ENCODE measurements at regions not wholly inside any gene's neighbourhood (a gene's known extent, or its start where the extent isn't known, plus 50 kb on each side); places are given as distances from the start of the nearest gene placed in this dataset.
"Not testable (repeated sequence)": the region's sequence is repeated elsewhere in the genome, so short reads cannot be mapped to it uniquely, and the experiment has no call there.

GRCh38 chr1:55767171-55767570, 552.0 kb upstream of the USP24 start:
- intact Hi-C loops (cut with micrococcal nuclease), result no loop called here
- H3K27me3 Mint-ChIP-seq (ENCODE audit: low read depth), result no peaks in the 10 kb centered on the region
- H3K36me3 Mint-ChIP-seq (ENCODE audit: low read depth), result no peaks in the 10 kb centered on the region
- H3K4me1 Mint-ChIP-seq (ENCODE audit: low read depth), result no peaks in the 10 kb centered on the region
- H3K9me3 Mint-ChIP-seq, result no peaks in the 10 kb centered on the region
- H3K27ac Mint-ChIP-seq, result no peak overlapping the region
- no peak overlapping the region for H3K4me3 Mint-ChIP-seq (ENCODE audit: low read depth)
- no peak for DNase-seq (ENCODE audit: low spot score)

GRCh38 chr1:55765505-55765904, 550.3 kb upstream of the USP24 start:
- H3K36me3 Mint-ChIP-seq (ENCODE audit: low read depth); H3K27ac Mint-ChIP-seq; H3K9me3 Mint-ChIP-seq; H3K4me1 Mint-ChIP-seq (ENCODE audit: low read depth); H3K4me3 Mint-ChIP-seq (ENCODE audit: low read depth); H3K27me3 Mint-ChIP-seq (ENCODE audit: low read depth); DNase-seq (ENCODE audit: low spot score); intact Hi-C loops (cut with micrococcal nuclease): not testable (repeated sequence)

- Mint-ChIP-seq H3K36me3 (ENCODE audit: low read depth) (no peaks in the 10 kb centered on the region), H3K9me3 (no peaks in the 10 kb centered on the region), H3K27me3 (ENCODE audit: low read depth) (no peaks in the 10 kb centered on the region), H3K27ac (no peak overlapping the region), H3K4me3 (ENCODE audit: low read depth) (no peak overlapping the region), H3K4me1 (ENCODE audit: low read depth) (no peaks in the 10 kb centered on the region)
- intact Hi-C loops (cut with micrococcal nuclease), result no loop called here
- no peak for DNase-seq (ENCODE audit: low spot score)
Measured at GRCh38 chr1:55751776-55752175, 536.6 kb upstream of the USP24 start.

GRCh38 chr1:55750628-55750995, 535.4 kb upstream of the USP24 start:
- Mint-ChIP-seq H3K27me3 (ENCODE audit: low read depth) (no peaks in the 10 kb centered on the region), H3K4me3 (ENCODE audit: low read depth) (no peak overlapping the region)
- intact Hi-C loops (cut with micrococcal nuclease), result no loop called here

GRCh38 chr1:55749975-55750627, 534.9 kb upstream of the USP24 start:
- no peaks in the 10 kb centered on the region for H3K36me3 Mint-ChIP-seq (ENCODE audit: low read depth)
- H3K4me3 Mint-ChIP-seq (ENCODE audit: low read depth), result no peak overlapping the region
- DNase-seq (ENCODE audit: low spot score), result no peak
- no peaks in the 10 kb centered on the region for H3K9me3 Mint-ChIP-seq
- intact Hi-C loops (cut with micrococcal nuclease), result no loop called here
- no peak overlapping the region for H3K27ac Mint-ChIP-seq
- H3K4me1 Mint-ChIP-seq (ENCODE audit: low read depth), result no peaks in the 10 kb centered on the region
- H3K27me3 Mint-ChIP-seq (ENCODE audit: low read depth), result no peaks in the 10 kb centered on the region

More at GRCh38 chr1:55750628-55750995, 535.4 kb upstream of the USP24 start:
- no peak for DNase-seq (ENCODE audit: low spot score)
- Mint-ChIP-seq H3K27ac (no peak overlapping the region), H3K9me3 (no peaks in the 10 kb centered on the region), H3K36me3 (ENCODE audit: low read depth) (no peaks in the 10 kb centered on the region), H3K4me1 (ENCODE audit: low read depth) (no peaks in the 10 kb centered on the region)

- Mint-ChIP-seq H3K4me1 (ENCODE audit: low read depth) (no peaks in the 10 kb centered on the region), H3K4me3 (ENCODE audit: low read depth) (no peak overlapping the region), H3K27ac (no peak overlapping the region), H3K27me3 (ENCODE audit: low read depth) (no peaks in the 10 kb centered on the region), H3K36me3 (ENCODE audit: low read depth) (no peaks in the 10 kb centered on the region), H3K9me3 (no peaks in the 10 kb centered on the region)
- DNase-seq (ENCODE audit: low spot score), result no peak
- intact Hi-C loops (cut with micrococcal nuclease), result no loop called here
Measured at GRCh38 chr1:55747408-55747841, 532.3 kb upstream of the USP24 start.

- Mint-ChIP-seq H3K4me1 (ENCODE audit: low read depth) (no peaks in the 10 kb centered on the region), H3K9me3 (no peaks in the 10 kb centered on the region), H3K36me3 (ENCODE audit: low read depth) (no peaks in the 10 kb centered on the region), H3K4me3 (ENCODE audit: low read depth) (no peak overlapping the region), H3K27me3 (ENCODE audit: low read depth) (no peaks in the 10 kb centered on the region), H3K27ac (no peak overlapping the region)
- intact Hi-C loops (cut with micrococcal nuclease), result no loop called here
- no peak for DNase-seq (ENCODE audit: low spot score)
Measured at GRCh38 chr1:55746710-55747109, 531.5 kb upstream of the USP24 start.

- intact Hi-C loops (cut with micrococcal nuclease), result no loop called here
- Mint-ChIP-seq H3K4me3 (ENCODE audit: low read depth) (no peak overlapping the region), H3K27ac (no peak overlapping the region), H3K36me3 (ENCODE audit: low read depth) (no peaks in the 10 kb centered on the region), H3K4me1 (ENCODE audit: low read depth) (no peaks in the 10 kb centered on the region), H3K27me3 (ENCODE audit: low read depth) (no peaks in the 10 kb centered on the region), H3K9me3 (no peaks in the 10 kb centered on the region)
- DNase-seq (ENCODE audit: low spot score), result no peak
Measured at GRCh38 chr1:55741516-55741915, 526.4 kb upstream of the USP24 start.

GRCh38 chr1:55735106-55735505, 519.9 kb upstream of the USP24 start:
- H3K4me1 Mint-ChIP-seq (ENCODE audit: low read depth), result no peaks in the 10 kb centered on the region
- DNase-seq (ENCODE audit: low spot score), result no peak
- no peak overlapping the region for H3K4me3 Mint-ChIP-seq (ENCODE audit: low read depth)
- no peaks in the 10 kb centered on the region for H3K9me3 Mint-ChIP-seq
- H3K36me3 Mint-ChIP-seq (ENCODE audit: low read depth), result no peaks in the 10 kb centered on the region
- no peak overlapping the region for H3K27ac Mint-ChIP-seq
- intact Hi-C loops (cut with micrococcal nuclease), result no loop called here
- H3K27me3 Mint-ChIP-seq (ENCODE audit: low read depth), result no peaks in the 10 kb centered on the region

GRCh38 chr1:55726994-55727393, 511.8 kb upstream of the USP24 start:
- H3K4me3 Mint-ChIP-seq (ENCODE audit: low read depth), result no peak overlapping the region
- H3K4me1 Mint-ChIP-seq (ENCODE audit: low read depth), result no peaks in the 10 kb centered on the region
- no peaks in the 10 kb centered on the region for H3K27me3 Mint-ChIP-seq (ENCODE audit: low read depth)
- no peaks in the 10 kb centered on the region for H3K36me3 Mint-ChIP-seq (ENCODE audit: low read depth)
- intact Hi-C loops (cut with micrococcal nuclease), result no loop called here
- H3K27ac Mint-ChIP-seq, result no peak overlapping the region
- DNase-seq (ENCODE audit: low spot score), result no peak
- no peaks in the 10 kb centered on the region for H3K9me3 Mint-ChIP-seq

GRCh38 chr1:55725378-55725777, 510.2 kb upstream of the USP24 start:
- no peaks in the 10 kb centered on the region for H3K4me1 Mint-ChIP-seq (ENCODE audit: low read depth)
- no peaks in the 10 kb centered on the region for H3K36me3 Mint-ChIP-seq (ENCODE audit: low read depth)
- H3K27ac Mint-ChIP-seq, result no peak overlapping the region
- no peaks in the 10 kb centered on the region for H3K9me3 Mint-ChIP-seq
- no peak for DNase-seq (ENCODE audit: low spot score)
- no peaks in the 10 kb centered on the region for H3K27me3 Mint-ChIP-seq (ENCODE audit: low read depth)
- intact Hi-C loops (cut with micrococcal nuclease), result no loop called here
- no peak overlapping the region for H3K4me3 Mint-ChIP-seq (ENCODE audit: low read depth)

GRCh38 chr1:55724551-55725325, 509.6 kb upstream of the USP24 start:
- Mint-ChIP-seq H3K9me3 (no peaks in the 10 kb centered on the region), H3K27ac (no peak overlapping the region), H3K4me3 (ENCODE audit: low read depth) (no peak overlapping the region), H3K4me1 (ENCODE audit: low read depth) (no peaks in the 10 kb centered on the region), H3K27me3 (ENCODE audit: low read depth) (no peaks in the 10 kb centered on the region), H3K36me3 (ENCODE audit: low read depth) (no peaks in the 10 kb centered on the region)
- intact Hi-C loops (cut with micrococcal nuclease), result no loop called here
- no peak for DNase-seq (ENCODE audit: low spot score)

GRCh38 chr1:55723001-55723400, 507.8 kb upstream of the USP24 start:
- Mint-ChIP-seq H3K27me3 (ENCODE audit: low read depth) (no peaks in the 10 kb centered on the region), H3K4me1 (ENCODE audit: low read depth) (no peaks in the 10 kb centered on the region), H3K36me3 (ENCODE audit: low read depth) (no peaks in the 10 kb centered on the region), H3K9me3 (no peaks in the 10 kb centered on the region), H3K27ac (no peak overlapping the region), H3K4me3 (ENCODE audit: low read depth) (no peak overlapping the region)
- intact Hi-C loops (cut with micrococcal nuclease), result no loop called here
- DNase-seq (ENCODE audit: low spot score), result no peak
